GM12801 (cell line): ENCODE measurements at regions not wholly inside any gene's neighbourhood (a gene's known extent, or its start where the extent isn't known, plus 50 kb on each side); places are given as distances from the start of the nearest gene placed in this dataset.

Experiments
- CTCF ChIP-seq: IDR thresholded peaks from one replicate; pipeline ENCODE4 v1.5.1; 2011; ENCODE audit warnings: control low read depth; ENCODE audit not compliant: insufficient read length; ENCODE audit errors: extremely low read depth

GRCh38 chr3:20305647-20306046, 119.6 kb upstream of the SGO1 start:
- TF ChIP-seq CTCF, result no peak

- TF ChIP-seq CTCF, result no peak
Observed at GRCh38 chr3:20302766-20303165, 116.8 kb upstream of the SGO1 start.

- TF ChIP-seq CTCF, result no peak
Observed at GRCh38 chr3:20288050-20288449, 102.0 kb upstream of the SGO1 start.

- no peak for TF ChIP-seq CTCF
Observed at GRCh38 chr3:20280257-20280656, 94.3 kb upstream of the SGO1 start.

- TF ChIP-seq CTCF, result no peak
Observed at GRCh38 chr3:20264900-20265567, 79.0 kb upstream of the SGO1 start.

- no peak for TF ChIP-seq CTCF
Observed at GRCh38 chr3:20258371-20258770, 72.4 kb upstream of the SGO1 start.

- no peak for TF ChIP-seq CTCF
Observed at GRCh38 chr3:20256144-20256543, 70.1 kb upstream of the SGO1 start.
